Prostate gland (tissue), 2 donors: ENCODE measurements at regions not wholly inside any gene's neighbourhood (a gene's known extent, or its start where the extent isn't known, plus 50 kb on each side); places are given as distances from the start of the nearest gene placed in this dataset.

Experiments used
- CTCF ChIP-seq, 4 experiments: fragments of 200-600 bp in 2 of 4; fragments of 450-650 bp in 2 of 4; sonication (generic) in 2 of 4; IDR thresholded peaks; 1 replicate in 3 of 4; 2 replicates in 1 of 4; pipeline ENCODE4 v1.5.1; 2016 to 2019; ENCODE audit warnings: antibody characterized with exemption in 4 of 4, mild to moderate bottlenecking in 2 of 4, moderate library complexity in 2 of 4
- POLR2A ChIP-seq: fragments of 450-650 bp; IDR thresholded peaks from one replicate; pipeline ENCODE4 v1.6.1; 2016; ENCODE audit warnings: antibody characterized with exemption, mild to moderate bottlenecking

- TF ChIP-seq CTCF (IDR thresholded peaks at IDR 0.05) (no peak), POLR2A (no peak)
These were observed 147.9 kb upstream of the SLC35B3 start for GRCh38 chr6:8583291-8583690.
